ENCODE measurements at regions not wholly inside any gene's neighbourhood (a gene's known extent, or its start where the extent isn't known, plus 50 kb on each side); places are given as distances from the start of the nearest gene placed in this dataset.

DNA sequence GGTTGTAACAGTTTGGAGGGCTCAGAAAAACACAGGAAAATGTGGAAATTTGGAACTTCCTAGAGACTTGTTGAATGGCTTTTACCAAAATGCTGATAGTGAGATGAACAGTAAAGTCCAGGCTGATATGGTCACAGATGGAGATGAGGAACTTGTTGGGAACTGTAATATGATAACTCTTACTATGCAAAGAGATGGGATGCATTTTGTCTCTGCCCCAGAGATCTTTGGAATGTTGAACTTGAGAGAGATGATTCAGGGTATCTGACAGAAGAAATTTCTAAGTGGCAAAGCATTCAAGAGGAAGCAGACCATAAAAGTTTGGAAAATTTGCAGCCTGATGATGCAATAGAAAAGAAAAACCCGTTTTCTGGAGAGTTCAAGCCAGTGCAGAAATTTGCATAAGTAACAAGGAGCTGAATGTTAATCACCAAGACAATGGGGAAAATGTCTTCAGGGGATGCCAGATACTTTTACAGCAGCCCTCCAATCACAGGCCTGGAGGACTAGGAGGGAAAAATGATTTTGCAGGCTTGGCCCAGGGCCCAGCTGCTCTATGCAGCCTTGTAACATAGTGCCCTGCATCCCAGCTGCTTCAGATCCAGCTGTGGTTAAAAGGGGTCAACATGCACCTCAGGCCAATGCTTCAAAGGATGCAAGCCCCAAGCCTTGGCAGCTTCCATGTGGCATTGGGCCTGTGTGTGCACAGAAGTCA is 572.7 kb upstream of the ATP2B1 start:
- TF ChIP-seq, protein P1, sequence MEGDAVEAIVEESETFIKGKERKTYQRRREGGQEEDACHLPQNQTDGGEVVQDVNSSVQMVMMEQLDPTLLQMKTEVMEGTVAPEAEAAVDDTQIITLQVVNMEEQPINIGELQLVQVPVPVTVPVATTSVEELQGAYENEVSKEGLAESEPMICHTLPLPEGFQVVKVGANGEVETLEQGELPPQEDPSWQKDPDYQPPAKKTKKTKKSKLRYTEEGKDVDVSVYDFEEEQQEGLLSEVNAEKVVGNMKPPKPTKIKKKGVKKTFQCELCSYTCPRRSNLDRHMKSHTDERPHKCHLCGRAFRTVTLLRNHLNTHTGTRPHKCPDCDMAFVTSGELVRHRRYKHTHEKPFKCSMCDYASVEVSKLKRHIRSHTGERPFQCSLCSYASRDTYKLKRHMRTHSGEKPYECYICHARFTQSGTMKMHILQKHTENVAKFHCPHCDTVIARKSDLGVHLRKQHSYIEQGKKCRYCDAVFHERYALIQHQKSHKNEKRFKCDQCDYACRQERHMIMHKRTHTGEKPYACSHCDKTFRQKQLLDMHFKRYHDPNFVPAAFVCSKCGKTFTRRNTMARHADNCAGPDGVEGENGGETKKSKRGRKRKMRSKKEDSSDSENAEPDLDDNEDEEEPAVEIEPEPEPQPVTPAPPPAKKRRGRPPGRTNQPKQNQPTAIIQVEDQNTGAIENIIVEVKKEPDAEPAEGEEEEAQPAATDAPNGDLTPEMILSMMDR (IDR thresholded peaks at IDR 0.05; ENCODE audit: control extremely low read depth, extremely low read depth) = no peak
- H3K36me3 ChIP-seq (ENCODE audit: control insufficient read depth in 4 of 4, insufficient read depth in 4 of 4, low read length in 4 of 4) = no peaks in the 10 kb centered on the region
- WGBS, 2 donors = 68 to 75% methylated on average over 1 of the region's 1 CpG
- no peak overlapping the region for H3K9ac ChIP-seq (ENCODE audit: insufficient read depth in 1 of 2, low read length in 2 of 2)
- H3K9me3 ChIP-seq (ENCODE audit: control insufficient read depth in 4 of 4, insufficient read depth in 3 of 4, low read length in 3 of 4) = peaks cover 0 to 6% (median 4%) of the 10 kb centered on the region in 4 donors
- H3K4me1 ChIP-seq (ENCODE audit: control insufficient read depth in 5 of 5, insufficient read depth in 5 of 5, low read length in 5 of 5) = no peaks in the 10 kb centered on the region
- DNase-seq (no peak), ATAC-seq (ENCODE audit: insufficient read depth, low FRiP score) (no peak)
- no peak overlapping the region for H3K4me3 ChIP-seq
- H3K27ac ChIP-seq (ENCODE audit: low read depth in 1 of 2, low read length in 1 of 2) = no peak overlapping the region
- no peaks in the 10 kb centered on the region for H3K27me3 ChIP-seq (ENCODE audit: control insufficient read depth in 3 of 3, insufficient read depth in 3 of 3, low read length in 2 of 3)

DNA sequence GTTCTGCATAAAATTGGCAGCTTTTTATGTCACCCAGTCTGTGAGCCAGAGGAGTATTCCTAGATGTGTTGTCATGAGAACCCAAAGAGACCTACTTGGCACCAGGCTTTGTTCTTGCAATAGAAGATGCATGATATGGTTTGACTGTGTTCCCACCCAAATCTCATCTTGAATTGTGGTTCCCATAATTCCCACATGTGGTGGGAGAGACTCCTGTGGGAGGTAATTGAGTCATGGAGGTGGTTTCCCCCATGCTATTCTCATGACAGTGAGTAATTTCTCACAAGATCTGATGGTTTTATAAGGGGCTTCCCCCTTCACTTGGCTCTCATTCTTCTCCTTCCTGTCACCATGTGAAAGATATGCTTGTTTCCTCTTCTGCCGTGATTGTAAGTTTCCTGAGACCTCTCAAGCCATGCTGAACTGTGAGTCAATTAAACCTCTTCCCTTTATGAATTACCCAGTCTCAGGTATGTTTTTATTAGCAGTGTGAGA is 572.0 kb upstream of the ATP2B1 start:
- no peak for ATAC-seq (ENCODE audit: insufficient read depth, low FRiP score)
- 22 to 24% methylated on average over 1 of the region's 1 CpG for WGBS, 2 donors
- H3K4me3 ChIP-seq = no peak overlapping the region

DNA sequence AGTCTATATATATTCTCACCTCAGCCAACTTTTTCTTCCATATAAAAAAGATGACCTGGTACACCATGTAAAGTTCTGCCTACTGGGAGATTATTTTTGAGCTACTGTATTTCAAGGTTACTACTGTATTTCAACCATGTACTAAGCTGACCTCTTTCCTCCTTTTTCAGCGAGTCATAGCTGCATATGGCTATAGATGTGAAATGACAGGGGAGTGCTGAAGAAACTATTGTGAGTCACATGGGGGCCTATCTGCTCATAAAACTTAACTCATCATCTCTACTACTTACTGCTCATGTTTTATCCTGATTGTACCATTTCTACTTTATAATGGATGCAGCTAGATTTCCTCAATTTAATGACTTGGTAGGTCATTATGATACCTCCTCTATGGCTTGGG is 571.4 kb upstream of the ATP2B1 start:
- Histone ChIP-seq H3K9ac (ENCODE audit: insufficient read depth in 1 of 2, low read length in 2 of 2) (no peak overlapping the region), H3K27ac (ENCODE audit: low read depth in 1 of 2, low read length in 1 of 2) (no peak overlapping the region), H3K4me1 (ENCODE audit: control insufficient read depth in 5 of 5, insufficient read depth in 5 of 5, low read length in 5 of 5) (no peaks in the 10 kb centered on the region), H3K4me3 (no peak overlapping the region), H3K9me3 (ENCODE audit: control insufficient read depth in 4 of 4, insufficient read depth in 3 of 4, low read length in 3 of 4) (peaks cover 0 to 6% (median 4%) of the 10 kb centered on the region in 4 donors), H3K27me3 (ENCODE audit: control insufficient read depth in 3 of 3, insufficient read depth in 3 of 3, low read length in 2 of 3) (no peaks in the 10 kb centered on the region), H3K36me3 (ENCODE audit: control insufficient read depth in 4 of 4, insufficient read depth in 4 of 4, low read length in 4 of 4) (no peaks in the 10 kb centered on the region)
- DNase-seq = no peak
- TF ChIP-seq, protein P1 (IDR thresholded peaks at IDR 0.05; ENCODE audit: control extremely low read depth, extremely low read depth) = no peak
- no peak for ATAC-seq (ENCODE audit: insufficient read depth, low FRiP score)
- 87 to 91% methylated on average over 1 of the region's 1 CpG for WGBS, 2 donors

More for the DNA sequence above, 572.0 kb upstream of the ATP2B1 start:
- DNase-seq = no peak
- Histone ChIP-seq H3K36me3 (ENCODE audit: control insufficient read depth in 4 of 4, insufficient read depth in 4 of 4, low read length in 4 of 4) (no peaks in the 10 kb centered on the region), H3K9ac (ENCODE audit: insufficient read depth in 1 of 2, low read length in 2 of 2) (no peak overlapping the region), H3K9me3 (ENCODE audit: control insufficient read depth in 4 of 4, insufficient read depth in 3 of 4, low read length in 3 of 4) (peaks cover 0 to 6% (median 4%) of the 10 kb centered on the region in 4 donors), H3K27me3 (ENCODE audit: control insufficient read depth in 3 of 3, insufficient read depth in 3 of 3, low read length in 2 of 3) (no peaks in the 10 kb centered on the region), H3K4me1 (ENCODE audit: control insufficient read depth in 5 of 5, insufficient read depth in 5 of 5, low read length in 5 of 5) (no peaks in the 10 kb centered on the region), H3K27ac (ENCODE audit: low read depth in 1 of 2, low read length in 1 of 2) (no peak overlapping the region)
- TF ChIP-seq, protein P1 (IDR thresholded peaks at IDR 0.05; ENCODE audit: control extremely low read depth, extremely low read depth) = no peak

All from lung (tissue), 11 donors.